NB4 (cell line): ENCODE measurements at regions not wholly inside any gene's neighbourhood (a gene's known extent, or its start where the extent isn't known, plus 50 kb on each side); places are given as distances from the start of the nearest gene placed in this dataset.

ENCODE experiments used
- MYC ChIP-seq: IDR thresholded peaks from 2 replicates; pipeline ENCODE4 v1.6.1; 2011; ENCODE audit warnings: low read depth, low read length
- TF ChIP-seq, protein P1 (sequence below): IDR thresholded peaks from one replicate; pipeline ENCODE4 v1.5.1; 2012; ENCODE audit warnings: low read depth, low read length
- TF ChIP-seq, protein P2 (sequence below): IDR thresholded peaks from 2 replicates; pipeline ENCODE4 v1.6.1; 2011; ENCODE audit warnings: low read depth, low read length

DNA sequence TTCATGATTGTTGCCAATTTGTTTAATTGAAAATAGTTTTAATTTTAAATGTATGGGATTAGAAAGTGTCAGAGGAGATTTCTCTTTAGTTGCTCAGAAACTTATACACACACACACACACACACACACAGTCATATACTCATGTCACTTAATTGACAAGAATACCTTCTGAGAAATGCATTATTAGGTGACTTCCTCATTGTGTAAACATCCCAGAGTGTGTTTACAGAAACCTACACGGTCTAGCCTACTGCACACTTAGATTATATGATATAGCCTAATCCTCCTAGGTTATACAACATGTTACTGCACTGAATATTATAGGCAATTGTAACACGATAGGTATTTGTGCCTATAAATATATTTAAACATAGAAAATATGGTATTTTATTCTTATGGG, 1327.4 kb downstream of the FSTL5 start:
- TF ChIP-seq, protein P1, sequence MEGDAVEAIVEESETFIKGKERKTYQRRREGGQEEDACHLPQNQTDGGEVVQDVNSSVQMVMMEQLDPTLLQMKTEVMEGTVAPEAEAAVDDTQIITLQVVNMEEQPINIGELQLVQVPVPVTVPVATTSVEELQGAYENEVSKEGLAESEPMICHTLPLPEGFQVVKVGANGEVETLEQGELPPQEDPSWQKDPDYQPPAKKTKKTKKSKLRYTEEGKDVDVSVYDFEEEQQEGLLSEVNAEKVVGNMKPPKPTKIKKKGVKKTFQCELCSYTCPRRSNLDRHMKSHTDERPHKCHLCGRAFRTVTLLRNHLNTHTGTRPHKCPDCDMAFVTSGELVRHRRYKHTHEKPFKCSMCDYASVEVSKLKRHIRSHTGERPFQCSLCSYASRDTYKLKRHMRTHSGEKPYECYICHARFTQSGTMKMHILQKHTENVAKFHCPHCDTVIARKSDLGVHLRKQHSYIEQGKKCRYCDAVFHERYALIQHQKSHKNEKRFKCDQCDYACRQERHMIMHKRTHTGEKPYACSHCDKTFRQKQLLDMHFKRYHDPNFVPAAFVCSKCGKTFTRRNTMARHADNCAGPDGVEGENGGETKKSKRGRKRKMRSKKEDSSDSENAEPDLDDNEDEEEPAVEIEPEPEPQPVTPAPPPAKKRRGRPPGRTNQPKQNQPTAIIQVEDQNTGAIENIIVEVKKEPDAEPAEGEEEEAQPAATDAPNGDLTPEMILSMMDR, result no peak
- no peak for TF ChIP-seq MYC
- TF ChIP-seq, protein P2, sequence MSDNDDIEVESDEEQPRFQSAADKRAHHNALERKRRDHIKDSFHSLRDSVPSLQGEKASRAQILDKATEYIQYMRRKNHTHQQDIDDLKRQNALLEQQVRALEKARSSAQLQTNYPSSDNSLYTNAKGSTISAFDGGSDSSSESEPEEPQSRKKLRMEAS, result no peak
